ENCODE measurements at regions not wholly inside any gene's neighbourhood (a gene's known extent, or its start where the extent isn't known, plus 50 kb on each side); places are given as distances from the start of the nearest gene placed in this dataset.
A peak's percentile ranks its signal among the peaks of the same experiment; 100 is the strongest.

DNA sequence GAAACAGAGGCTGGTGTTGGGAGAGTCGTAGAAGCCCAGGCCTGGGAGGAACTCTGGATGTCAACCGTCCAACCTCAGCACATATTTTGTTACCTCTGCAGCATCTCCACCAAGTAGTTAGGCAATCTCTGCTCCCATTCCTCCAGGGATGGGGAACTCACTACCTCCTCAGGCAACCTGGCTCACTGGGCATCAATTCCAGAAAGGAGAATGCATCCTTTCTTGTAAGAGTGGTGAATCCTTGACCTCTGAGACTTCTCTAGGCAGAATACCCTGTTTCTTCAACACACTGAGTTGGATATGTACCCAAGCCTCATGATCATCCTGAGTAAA lies 136.7 kb upstream of the ZMIZ1 start:
- Histone ChIP-seq H3K27me3 (no peaks in the 10 kb centered on the region), H3K27ac (peak overlapping the region in 7 of 10 donors; percentile 28 to 76 (median 56)), H3K36me3 (no peaks in the 10 kb centered on the region), H3K4me1 (peaks cover 0 to 39% (median 15%) of the 10 kb centered on the region in 9 donors), H3K4me3 (no peak overlapping the region), H3K9me3 (no peaks in the 10 kb centered on the region)
- 48 to 63% methylated on average over 2 of the region's 2 CpGs for WGBS, 2 donors
- TF ChIP-seq, protein P1, sequence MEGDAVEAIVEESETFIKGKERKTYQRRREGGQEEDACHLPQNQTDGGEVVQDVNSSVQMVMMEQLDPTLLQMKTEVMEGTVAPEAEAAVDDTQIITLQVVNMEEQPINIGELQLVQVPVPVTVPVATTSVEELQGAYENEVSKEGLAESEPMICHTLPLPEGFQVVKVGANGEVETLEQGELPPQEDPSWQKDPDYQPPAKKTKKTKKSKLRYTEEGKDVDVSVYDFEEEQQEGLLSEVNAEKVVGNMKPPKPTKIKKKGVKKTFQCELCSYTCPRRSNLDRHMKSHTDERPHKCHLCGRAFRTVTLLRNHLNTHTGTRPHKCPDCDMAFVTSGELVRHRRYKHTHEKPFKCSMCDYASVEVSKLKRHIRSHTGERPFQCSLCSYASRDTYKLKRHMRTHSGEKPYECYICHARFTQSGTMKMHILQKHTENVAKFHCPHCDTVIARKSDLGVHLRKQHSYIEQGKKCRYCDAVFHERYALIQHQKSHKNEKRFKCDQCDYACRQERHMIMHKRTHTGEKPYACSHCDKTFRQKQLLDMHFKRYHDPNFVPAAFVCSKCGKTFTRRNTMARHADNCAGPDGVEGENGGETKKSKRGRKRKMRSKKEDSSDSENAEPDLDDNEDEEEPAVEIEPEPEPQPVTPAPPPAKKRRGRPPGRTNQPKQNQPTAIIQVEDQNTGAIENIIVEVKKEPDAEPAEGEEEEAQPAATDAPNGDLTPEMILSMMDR (IDR thresholded peaks at IDR 0.05): no peak
- intact Hi-C loops (cut with DNase I): loop anchor here in 1 of 10 donors (10.0 kb wide), 1 partner anchor 263 kb away; no protein-coding TSS in a partner anchor
- DNase-seq: no peak
- ATAC-seq: peak in 1 of 8 donors; percentile 57

DNA sequence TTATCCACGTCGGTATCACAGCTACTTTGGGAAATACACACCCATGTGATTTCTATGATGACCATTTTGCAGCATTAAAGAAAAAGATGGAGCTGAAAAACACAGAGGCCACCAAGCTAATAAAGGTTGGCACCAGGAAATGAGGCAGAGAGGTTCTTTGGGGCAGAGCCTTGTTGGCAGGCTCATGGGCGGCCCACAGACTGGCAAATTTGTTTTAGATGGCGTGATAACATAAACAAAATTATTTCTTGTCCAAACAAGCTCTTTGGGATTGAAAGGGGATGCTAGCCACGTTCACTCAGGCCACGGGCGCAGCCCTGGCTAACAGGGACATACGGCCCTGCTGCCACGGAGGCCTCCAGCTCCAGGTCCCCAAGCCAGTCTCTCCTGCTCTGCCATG lies 135.9 kb upstream of the ZMIZ1 start:
- peak overlapping the region in 3 of 10 donors; percentile 56 to 76 (median 63) for H3K27ac ChIP-seq
- intact Hi-C loops (cut with DNase I): loop anchor here in 1 of 10 donors (10.0 kb wide), 1 partner anchor 262 kb away; no protein-coding TSS in a partner anchor
- DNase-seq (no peak), ATAC-seq (no peak)
- H3K36me3 ChIP-seq: no peaks in the 10 kb centered on the region
- H3K9me3 ChIP-seq: no peaks in the 10 kb centered on the region
- TF ChIP-seq, protein P1 (IDR thresholded peaks at IDR 0.05): no peak
- H3K27me3 ChIP-seq: no peaks in the 10 kb centered on the region
- peaks cover 0 to 47% (median 16%) of the 10 kb centered on the region in 9 donors for H3K4me1 ChIP-seq
- WGBS, 2 donors: 95 to 98% methylated on average over 9 of the region's 9 CpGs
- H3K4me3 ChIP-seq: no peak overlapping the region

DNA sequence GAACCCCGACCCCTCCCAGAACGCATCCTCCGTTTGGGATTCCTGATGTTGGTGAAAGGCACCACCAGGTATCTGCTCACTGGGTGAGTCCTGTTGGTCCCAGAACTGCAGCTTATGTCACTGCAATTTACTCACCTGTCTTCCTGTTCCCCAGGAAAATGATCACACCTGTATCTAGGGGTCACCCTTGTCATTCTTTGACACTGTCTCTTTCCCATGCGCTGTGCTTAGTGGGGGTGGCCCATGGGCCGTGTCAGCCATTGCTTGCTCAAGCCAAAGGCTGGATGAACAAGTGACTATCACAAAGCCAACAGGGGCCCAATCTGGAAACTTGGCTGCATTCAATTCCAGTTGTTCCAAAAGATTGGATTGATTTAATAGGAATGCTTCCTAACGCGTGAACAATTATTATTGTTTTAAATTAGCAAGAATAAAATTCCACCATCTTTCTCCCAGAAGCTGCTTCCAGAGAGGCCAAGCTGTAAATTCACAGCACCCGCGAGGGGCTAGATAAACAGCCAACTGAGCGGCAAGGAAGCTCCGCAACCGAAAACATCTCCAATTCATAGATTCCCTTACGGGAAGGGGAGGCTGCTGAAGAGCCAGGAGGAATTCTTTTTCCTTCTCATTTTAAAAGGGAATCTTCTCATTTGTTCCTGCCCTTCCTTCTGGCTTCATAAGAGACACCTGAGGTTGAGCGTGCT lies 134.8 kb upstream of the ZMIZ1 start:
- ATAC-seq (no peak), DNase-seq (no peak)
- H3K4me1 ChIP-seq: peaks cover 0 to 53% (median 19%) of the 10 kb centered on the region in 9 donors
- TF ChIP-seq, protein P1 (IDR thresholded peaks at IDR 0.05): no peak
- WGBS, 2 donors: 85% methylated on average over 14 of the region's 14 CpGs
- no peak overlapping the region for H3K27ac ChIP-seq
- no peaks in the 10 kb centered on the region for H3K9me3 ChIP-seq
- no peaks in the 10 kb centered on the region for H3K36me3 ChIP-seq
- H3K27me3 ChIP-seq: no peaks in the 10 kb centered on the region
- no peak overlapping the region for H3K4me3 ChIP-seq
- intact Hi-C loops (cut with DNase I): loop anchor here in 1 of 10 donors (10.0 kb wide), 1 partner anchor 261 kb away; no protein-coding TSS in a partner anchor

DNA sequence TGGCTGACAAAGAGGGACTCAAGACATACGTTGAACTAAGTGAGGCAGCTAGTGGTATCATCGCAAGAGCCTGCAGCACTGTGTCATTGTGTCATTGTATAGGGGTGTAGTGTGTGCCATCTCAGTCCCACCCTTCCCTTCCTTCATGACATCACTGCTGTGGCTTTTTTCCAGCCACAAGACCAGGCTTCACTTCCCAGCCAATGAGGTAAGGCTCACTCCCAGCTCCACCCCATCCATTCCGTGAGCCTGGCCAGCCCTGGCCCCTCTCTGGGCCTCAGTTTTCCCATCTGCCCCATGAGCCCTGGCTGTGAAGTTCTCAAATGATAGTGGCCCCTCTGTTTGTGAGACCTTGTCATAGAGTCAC lies 134.3 kb upstream of the ZMIZ1 start:
- Histone ChIP-seq H3K36me3 (no peaks in the 10 kb centered on the region), H3K4me3 (no peak overlapping the region), H3K27me3 (no peaks in the 10 kb centered on the region), H3K9me3 (no peaks in the 10 kb centered on the region), H3K27ac (no peak overlapping the region), H3K4me1 (peaks cover 0 to 53% (median 19%) of the 10 kb centered on the region in 9 donors)
- 56 to 71% methylated on average over 3 of the region's 3 CpGs for WGBS, 2 donors
- TF ChIP-seq, protein P1 (IDR thresholded peaks at IDR 0.05): no peak
- ATAC-seq: peak in 2 of 8 donors; percentile 15 to 33
- intact Hi-C loops (cut with DNase I): loop anchor here in 1 of 10 donors (10.0 kb wide), 1 partner anchor 260 kb away; no protein-coding TSS in a partner anchor
- DNase-seq: no peak
